HG03442 (cell line): ENCODE measurements at regions not wholly inside any gene's neighbourhood (a gene's known extent, or its start where the extent isn't known, plus 50 kb on each side); places are given as distances from the start of the nearest gene placed in this dataset.
"Not testable (repeated sequence)": the region's sequence is repeated elsewhere in the genome, so short reads cannot be mapped to it uniquely, and the experiment has no call there.

Source experiments
- ATAC-seq: cut with Tn5 transposase; IDR thresholded peaks from one replicate; pipeline ENCODE4 v1.9.1; 2021; ENCODE audit warnings: mild to moderate bottlenecking, moderate library complexity; ENCODE audit not compliant: unreplicated experiment

GRCh38 chr6:119985952-119986736 is 636.6 kb upstream of the MAN1A1 start:
- ATAC-seq, result no peak

DNA sequence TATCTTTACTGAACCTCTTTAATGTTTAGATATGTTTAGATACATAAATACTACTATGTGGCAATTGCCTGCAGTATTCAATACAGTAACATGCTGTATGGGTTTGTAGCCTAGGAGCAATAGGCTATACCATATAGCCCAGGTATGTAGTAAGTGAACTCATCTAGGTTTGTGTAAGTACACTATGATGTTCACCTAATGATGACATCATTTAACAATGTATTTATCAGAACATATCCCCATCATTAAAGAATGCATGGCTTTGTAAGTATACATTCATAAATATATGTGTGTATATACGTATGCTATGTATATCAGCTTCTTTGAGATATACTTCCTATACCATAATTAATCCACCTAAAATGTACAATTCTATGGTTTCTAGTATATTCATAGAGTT is 631.2 kb upstream of the MAN1A1 start:
- no peak for ATAC-seq

DNA sequence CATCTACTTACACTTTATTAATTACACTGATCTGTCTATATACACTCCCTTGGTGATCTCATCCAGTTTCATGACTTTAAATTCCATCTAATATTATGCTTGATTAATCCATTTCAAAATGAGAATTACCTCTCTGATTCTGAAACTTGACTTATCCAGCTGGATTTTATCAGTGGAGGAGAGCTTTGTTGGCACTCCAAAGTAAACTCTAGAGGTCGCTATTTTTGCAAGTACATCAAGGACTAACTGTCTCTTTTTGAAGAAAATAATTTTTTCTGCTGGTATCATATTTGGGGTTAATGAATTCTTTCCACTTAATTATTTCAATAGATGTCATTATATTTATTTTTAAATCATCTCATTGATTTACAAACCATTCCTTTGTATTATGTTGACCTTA is 630.3 kb upstream of the MAN1A1 start:
- no peak for ATAC-seq

- peak; percentile 64 for ATAC-seq
Measured at GRCh38 chr6:119978274-119978889, 628.8 kb upstream of the MAN1A1 start.

GRCh38 chr6:119974430-119975159 is 625.0 kb upstream of the MAN1A1 start:
- ATAC-seq, result no peak

DNA sequence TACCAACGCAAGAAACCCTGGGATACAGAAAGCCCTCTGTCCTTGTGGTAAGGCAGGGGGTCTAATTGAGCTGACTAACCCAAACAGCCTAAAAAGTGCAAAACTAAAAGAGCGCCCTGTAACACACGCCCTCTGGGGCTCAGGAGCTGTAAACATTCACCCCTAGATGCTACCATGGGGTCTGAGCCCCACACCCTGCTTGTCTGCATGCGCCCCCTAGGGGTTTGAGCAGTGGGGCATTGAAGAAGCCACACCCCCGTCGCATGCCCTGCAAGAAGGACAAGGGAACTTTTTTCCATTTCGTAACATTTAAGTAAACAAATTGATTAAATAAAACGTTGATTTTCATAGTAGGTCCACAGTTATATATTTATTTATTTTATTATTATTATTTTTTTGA is 616.9 kb upstream of the MAN1A1 start:
- peak; percentile 73 for ATAC-seq

DNA sequence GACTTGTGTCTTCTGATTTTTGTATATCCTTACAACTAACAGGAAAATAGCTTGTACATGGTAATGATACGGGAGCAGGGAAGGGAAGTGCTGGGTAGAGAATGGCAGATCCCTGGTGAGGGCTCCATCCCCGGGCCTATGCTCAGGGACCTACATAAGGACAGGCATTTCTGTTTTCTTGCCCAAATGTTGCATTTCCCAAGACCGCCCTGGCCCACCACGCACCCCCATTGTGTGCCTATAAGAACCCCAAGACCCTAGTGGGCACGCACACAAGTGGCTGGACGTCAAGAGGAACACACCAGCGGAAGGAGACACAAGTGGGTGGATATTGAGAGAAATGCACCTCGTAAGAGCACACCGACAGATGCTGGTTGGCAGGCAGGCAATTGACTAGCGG is 616.3 kb upstream of the MAN1A1 start:
- no peak for ATAC-seq

DNA sequence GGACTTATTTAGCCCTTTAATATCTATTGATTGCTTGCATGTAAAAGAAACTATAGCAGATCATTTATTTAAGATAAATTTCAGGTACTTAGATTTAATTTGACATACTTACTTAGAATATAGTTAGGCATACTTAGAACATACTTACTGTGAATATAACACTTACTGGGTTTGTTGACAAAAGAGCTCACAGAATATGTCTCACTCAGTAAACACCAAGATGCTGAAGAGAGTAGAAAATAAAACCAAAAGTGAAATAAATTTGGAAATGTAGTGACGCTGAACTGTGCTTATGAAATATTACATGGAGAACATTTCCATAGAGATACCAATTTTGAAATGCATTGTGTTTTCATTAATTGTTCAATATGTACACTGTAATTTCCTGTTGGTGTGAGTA is 615.4 kb upstream of the MAN1A1 start:
- no peak for ATAC-seq

DNA sequence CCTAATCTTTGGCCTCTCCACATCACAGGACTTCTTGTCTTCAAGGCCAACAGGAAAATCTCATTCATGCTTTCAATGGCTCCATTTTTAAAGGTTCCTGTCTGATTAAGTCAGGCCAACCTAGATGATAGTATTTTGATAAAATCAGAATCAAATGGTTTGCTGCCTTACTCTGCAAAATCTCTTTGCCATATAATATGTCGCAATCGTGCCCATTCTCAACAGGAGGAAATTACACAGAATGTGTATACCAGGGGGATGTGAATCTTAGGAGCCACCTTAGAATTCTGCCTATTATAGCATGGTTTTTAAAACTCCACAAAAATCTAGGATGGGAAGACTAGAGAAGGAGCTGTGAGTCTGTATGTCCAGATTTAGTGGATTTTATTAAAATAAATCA is 612.9 kb upstream of the MAN1A1 start:
- no peak for ATAC-seq

DNA sequence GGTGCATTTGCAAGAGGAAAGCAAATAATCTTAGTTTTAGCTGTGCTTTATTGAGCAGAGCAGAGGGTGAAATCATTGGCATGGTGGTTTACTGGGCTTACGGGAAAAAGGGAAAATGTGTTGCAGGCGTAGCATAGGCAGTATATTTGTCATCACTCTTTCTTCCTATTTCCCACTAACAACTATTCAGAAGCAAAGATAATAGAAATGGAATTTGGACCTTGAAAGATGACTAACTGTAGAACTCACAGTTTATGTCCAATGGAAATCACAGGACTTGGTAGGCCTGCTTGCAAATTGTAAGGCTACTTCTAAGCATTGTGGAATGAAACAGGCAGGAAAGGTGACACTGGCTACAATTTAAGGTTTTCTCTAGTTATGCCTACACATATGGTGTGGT is 611.9 kb upstream of the MAN1A1 start:
- no peak for ATAC-seq

GRCh38 chr6:119960456-119960855 is 610.9 kb upstream of the MAN1A1 start:
- ATAC-seq, result no peak

DNA sequence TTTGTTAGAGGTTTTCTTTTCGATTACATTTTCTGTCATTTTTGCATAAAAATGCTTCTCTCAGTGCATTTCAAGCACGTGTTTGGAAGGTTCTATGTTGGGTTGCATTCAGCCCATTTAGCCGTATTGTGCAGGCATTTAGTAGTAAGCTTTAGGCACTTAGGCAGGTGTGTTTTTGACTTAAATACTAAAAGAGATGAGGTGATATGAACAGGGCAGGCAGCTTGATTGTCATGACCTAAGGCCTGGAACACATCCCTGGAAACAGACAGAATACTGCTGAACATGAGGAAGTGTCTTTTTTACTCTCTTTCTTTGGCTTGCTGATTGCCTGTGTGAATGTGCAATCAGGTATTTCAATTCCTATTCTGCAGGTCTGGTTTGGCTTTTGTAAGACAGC is 610.5 kb upstream of the MAN1A1 start:
- ATAC-seq, result no peak

DNA sequence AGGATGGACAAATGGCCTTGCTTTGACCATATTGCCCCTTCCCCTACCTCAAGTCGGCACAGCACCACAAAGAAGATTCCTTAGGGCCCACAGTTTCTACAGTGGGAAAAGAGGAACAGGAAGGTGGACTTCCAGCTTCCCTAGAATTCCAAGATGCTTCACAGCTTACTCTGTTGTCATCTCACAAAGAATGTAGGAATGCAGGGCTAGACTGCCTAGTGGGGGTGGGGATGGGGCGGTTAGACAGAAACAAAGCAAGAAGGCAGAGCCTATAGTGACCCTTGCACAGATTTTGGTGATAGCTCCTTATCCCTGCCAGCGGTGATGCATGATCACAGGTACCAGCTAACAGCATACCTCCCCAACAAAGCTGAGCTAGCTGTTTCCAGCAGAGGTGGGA is 607.6 kb upstream of the MAN1A1 start:
- ATAC-seq, result no peak

DNA sequence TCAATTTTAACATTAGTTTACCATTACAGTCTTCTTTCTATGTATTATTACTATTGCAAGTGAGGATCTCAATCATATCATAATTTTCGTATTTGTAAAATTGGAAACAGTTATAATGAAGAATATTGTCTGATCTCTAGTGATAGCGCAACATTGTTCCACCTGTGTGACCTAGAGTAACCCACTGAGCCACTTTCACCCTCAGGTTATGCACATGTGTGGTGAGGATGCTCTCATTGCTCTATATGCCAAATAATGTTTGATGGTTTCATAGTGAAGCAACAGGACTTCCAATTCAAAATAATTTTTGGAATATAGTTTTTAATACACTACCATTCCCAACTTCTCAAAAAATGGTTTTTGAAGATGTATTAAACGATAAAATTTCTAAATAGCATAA is 603.1 kb upstream of the MAN1A1 start:
- no peak for ATAC-seq

DNA sequence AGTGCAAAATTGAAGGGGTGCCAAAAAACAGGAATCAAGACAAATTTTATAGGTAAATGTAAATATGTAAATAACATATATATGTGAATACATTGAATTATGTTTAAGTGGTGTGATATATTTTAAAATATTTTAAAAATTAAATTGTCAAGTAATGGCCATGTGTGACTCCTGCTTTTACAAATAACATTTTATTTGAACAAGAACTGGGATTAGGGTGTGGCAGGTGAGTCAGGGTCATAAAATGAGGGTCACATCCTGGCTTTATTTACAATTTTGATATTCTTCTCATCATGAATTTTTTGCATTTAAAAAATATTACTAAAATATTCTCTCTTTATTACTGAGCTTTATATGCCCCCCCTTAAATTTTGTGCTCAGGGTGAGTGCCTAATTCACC is 601.1 kb upstream of the MAN1A1 start:
- no peak for ATAC-seq

DNA sequence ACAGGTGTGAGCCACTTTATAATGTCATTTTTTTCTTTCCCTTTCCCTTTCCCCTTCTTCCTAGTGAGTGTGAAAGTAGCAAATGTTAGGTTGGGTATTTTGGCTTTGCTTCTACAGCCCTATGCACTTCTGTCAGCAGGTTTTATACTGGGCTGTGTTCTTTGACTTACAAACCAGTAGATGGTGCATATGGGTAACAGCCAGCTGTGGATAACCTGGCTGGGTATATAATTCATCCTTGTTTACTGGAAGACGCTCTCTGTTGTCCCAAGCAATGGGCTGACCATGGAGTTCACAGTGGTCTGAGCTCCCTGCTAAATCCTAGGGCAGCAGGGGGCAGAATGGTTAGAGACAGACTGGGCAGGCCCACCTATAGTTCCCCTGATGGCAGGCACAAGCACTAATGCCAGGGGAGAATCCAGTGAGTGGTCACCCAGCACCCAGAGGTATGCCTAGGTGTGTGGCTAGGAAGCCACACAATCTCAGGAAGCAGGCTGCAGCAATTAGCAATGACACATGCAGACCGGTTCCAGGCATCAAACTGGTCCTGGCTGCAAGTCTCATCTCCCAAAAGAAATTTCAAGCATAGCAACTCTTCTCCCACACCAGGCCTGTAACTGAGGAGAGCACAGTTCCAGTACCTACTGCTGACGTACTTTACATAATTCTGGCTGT is 592.7 kb upstream of the MAN1A1 start:
- ATAC-seq, result no peak

DNA sequence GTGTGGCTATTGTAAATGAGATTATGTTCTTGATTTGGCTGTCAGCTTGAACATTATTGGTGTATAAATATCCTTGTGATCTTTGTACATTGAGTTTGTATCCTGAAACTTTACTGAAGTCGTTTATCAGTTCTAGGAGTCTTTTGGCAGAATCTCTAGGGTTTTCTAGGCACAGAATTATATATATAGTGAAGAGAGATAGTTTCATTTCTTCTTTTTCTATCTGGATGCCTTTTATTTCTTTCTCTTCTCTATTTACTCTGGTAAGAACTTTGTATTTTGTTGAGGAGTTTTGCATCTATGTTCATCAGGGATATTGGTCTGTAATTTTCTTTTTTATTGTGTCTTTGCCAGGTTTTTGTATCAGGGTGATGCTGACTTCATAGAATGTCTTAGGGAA is 589.2 kb upstream of the MAN1A1 start:
- ATAC-seq, result no peak

DNA sequence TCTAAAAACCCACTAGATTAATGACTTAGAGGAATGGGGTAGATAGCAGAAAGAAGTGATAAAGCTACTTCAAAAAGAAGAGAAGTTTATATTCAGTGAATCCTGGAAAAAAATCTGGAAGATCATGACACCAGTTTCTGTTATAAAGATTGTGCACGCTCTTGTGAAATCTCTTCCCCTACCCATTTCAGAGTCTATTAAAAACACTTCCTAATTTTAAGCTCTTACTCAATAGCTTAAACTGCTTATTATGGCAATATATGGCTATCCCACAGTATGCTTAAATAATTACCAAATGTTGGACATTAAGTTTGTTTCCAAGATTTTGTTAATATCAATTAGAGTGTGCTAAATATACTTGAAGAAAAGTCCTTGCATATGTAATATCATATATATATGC is 585.3 kb upstream of the MAN1A1 start:
- ATAC-seq, result no peak

DNA sequence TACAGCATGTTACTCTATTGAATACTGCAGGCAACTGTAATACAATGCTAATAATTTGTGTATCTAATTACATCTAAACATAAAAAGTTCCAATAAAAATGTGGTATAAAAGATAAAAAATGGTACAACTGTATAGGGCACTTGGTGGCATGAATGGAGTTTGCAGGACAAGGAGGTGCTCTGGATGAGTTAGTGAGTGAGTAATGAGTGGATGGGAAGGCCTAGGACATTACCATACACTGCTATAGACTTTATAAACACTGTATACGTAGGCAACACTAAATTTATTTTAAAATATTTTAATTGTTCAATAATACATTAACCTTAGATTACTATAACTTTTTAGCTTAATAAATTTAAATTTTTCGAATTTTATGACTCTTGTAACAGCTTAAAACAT is 579.6 kb upstream of the MAN1A1 start:
- ATAC-seq, result no peak

- not testable (repeated sequence) for ATAC-seq
Measured at GRCh38 chr6:119924888-119925287, 575.3 kb upstream of the MAN1A1 start.

DNA sequence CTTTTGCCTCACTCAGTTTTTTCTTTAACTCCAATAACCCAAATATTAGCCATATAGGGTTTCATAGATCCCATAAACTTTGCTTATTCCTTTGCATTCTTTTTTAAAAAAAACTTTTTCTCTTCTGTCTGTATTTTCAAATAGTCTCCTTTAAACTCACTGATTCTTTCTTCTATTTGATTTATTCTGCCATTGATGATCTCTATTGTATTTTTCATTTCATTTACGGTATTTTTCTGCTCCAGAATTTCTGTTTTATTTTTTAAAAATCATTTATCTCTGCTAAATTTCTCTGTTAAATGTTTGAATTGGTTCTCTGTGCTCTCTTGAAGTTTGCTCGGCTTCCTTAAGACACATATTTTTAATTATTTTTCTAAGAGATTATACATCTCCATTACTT is 573.3 kb upstream of the MAN1A1 start:
- ATAC-seq, result no peak
